KMS-11 (cell line): ENCODE measurements at regions not wholly inside any gene's neighbourhood (a gene's known extent, or its start where the extent isn't known, plus 50 kb on each side); places are given as distances from the start of the nearest gene placed in this dataset.

Source experiments
- H2AFZ ChIP-seq: fragments of 200-600 bp; sonication (generic); 2 replicates; pipeline ENCODE4 v1.6.1; 2016; ENCODE audit warnings: antibody characterized with exemption, mixed run types, low read depth
- H3K27ac ChIP-seq: fragments of 200-600 bp; sonication (generic); 2 replicates; pipeline ENCODE4 v1.6.1; 2016; ENCODE audit warnings: mild to moderate bottlenecking, mixed run types
- H3K27me3 ChIP-seq: fragments of 200-600 bp; sonication (generic); 2 replicates; pipeline ENCODE4 v1.6.1; 2017; ENCODE audit warnings: mild to moderate bottlenecking, low read depth, mixed run types, moderate library complexity; ENCODE audit not compliant: insufficient read depth
- H3K36me3 ChIP-seq: fragments of 200-600 bp; sonication (generic); 2 replicates; pipeline ENCODE4 v1.6.1; 2017; ENCODE audit warnings: mild to moderate bottlenecking, mixed run types; ENCODE audit not compliant: insufficient read depth
- H3K4me1 ChIP-seq: fragments of 200-600 bp; sonication (generic); 2 replicates; pipeline ENCODE4 v1.6.1; 2016; ENCODE audit warnings: mild to moderate bottlenecking, low read depth, mixed run types; ENCODE audit not compliant: poor library complexity, severe bottlenecking
- H3K4me2 ChIP-seq: fragments of 200-600 bp; sonication (generic); 2 replicates; pipeline ENCODE4 v1.7.0; 2016; ENCODE audit warnings: mild to moderate bottlenecking, mixed run types
- H3K4me3 ChIP-seq: fragments of 200-600 bp; sonication (generic); IDR thresholded peaks from 2 replicates; pipeline ENCODE4 v1.6.1; 2017; ENCODE audit warnings: low read depth, low read length, mixed read lengths; ENCODE audit not compliant: insufficient read depth
- H3K79me2 ChIP-seq: fragments of 200-600 bp; sonication (generic); 2 replicates; pipeline ENCODE4 v1.6.1; 2016; ENCODE audit warnings: low read depth, mixed run types; ENCODE audit not compliant: insufficient read depth
- H3K9ac ChIP-seq: fragments of 200-600 bp; sonication (generic); 2 replicates; pipeline ENCODE4 v1.6.1; 2016; ENCODE audit warnings: mild to moderate bottlenecking, mixed run types
- H4K20me1 ChIP-seq: fragments of 200-600 bp; sonication (generic); 2 replicates; pipeline ENCODE4 v1.6.1; 2016; ENCODE audit warnings: mild to moderate bottlenecking, mixed run types; ENCODE audit not compliant: insufficient read depth
- TF ChIP-seq, protein P1 (sequence below): fragments of 200-600 bp; sonication (generic); conservative IDR thresholded peaks from 2 replicates; pipeline ENCODE4 v1.6.1; 2017; ENCODE audit warnings: low read depth, mild to moderate bottlenecking, antibody characterized with exemption, low read length, moderate library complexity, mixed read lengths

DNA sequence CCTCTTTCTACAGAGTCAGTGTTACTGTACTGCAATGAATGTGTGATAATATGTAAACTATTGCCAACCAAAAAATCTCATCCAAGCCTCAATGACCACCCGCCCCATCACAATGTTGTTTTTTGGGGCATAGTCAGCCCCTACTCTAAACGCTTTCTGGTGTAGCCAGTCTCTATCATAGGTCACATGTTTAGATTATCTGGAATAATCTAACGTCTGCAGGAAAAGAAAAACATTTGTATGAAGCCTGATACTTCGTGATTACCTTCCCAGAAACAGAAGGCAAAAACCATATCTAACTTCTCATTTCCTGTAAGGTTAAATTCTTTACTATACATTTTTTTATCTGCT is 1331.8 kb upstream of the GBE1 start:
- H3K4me1 ChIP-seq: no peaks in the 10 kb centered on the region
- no peaks in the 10 kb centered on the region for H4K20me1 ChIP-seq
- H3K27ac ChIP-seq: no peak overlapping the region
- H2AFZ ChIP-seq: no peak overlapping the region
- no peak overlapping the region for H3K4me3 ChIP-seq
- no peaks in the 10 kb centered on the region for H3K79me2 ChIP-seq
- no peaks in the 10 kb centered on the region for H3K36me3 ChIP-seq
- H3K9ac ChIP-seq: no peak overlapping the region
- no peaks in the 10 kb centered on the region for H3K27me3 ChIP-seq
- TF ChIP-seq, protein P1, sequence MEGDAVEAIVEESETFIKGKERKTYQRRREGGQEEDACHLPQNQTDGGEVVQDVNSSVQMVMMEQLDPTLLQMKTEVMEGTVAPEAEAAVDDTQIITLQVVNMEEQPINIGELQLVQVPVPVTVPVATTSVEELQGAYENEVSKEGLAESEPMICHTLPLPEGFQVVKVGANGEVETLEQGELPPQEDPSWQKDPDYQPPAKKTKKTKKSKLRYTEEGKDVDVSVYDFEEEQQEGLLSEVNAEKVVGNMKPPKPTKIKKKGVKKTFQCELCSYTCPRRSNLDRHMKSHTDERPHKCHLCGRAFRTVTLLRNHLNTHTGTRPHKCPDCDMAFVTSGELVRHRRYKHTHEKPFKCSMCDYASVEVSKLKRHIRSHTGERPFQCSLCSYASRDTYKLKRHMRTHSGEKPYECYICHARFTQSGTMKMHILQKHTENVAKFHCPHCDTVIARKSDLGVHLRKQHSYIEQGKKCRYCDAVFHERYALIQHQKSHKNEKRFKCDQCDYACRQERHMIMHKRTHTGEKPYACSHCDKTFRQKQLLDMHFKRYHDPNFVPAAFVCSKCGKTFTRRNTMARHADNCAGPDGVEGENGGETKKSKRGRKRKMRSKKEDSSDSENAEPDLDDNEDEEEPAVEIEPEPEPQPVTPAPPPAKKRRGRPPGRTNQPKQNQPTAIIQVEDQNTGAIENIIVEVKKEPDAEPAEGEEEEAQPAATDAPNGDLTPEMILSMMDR: no peak
- no peak overlapping the region for H3K4me2 ChIP-seq

DNA sequence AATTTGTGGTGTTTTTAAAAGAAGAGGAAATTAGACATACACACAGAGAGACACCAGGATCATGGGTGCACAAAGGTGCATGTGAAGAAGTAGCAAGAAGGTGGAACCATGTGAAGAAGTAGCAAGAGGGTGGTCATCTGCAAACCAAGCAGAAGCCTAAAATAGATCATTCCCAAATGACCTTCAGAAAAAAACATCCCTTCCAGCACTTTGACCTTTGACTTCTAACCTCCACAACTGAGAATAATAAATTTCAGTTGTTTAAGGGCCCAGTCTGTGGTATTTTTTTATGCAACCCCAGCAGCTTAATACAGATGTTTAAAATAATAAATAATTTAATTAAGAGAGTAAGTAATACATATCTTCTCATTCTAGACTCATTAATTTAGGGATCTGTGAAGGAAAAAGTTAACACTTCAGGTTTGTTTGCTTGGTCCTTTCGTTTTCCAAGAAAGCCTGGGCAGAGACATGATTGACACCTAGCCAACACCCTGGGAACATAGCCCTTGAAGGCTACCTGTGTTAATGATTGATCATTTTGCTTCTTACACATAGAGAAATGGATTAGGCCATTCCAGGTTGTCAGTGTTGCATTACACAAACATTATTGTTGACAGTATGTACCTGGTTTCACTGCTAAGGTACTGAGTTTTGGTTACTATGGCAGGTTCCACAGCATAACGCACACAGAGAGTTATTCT is 1331.2 kb upstream of the GBE1 start:
- Histone ChIP-seq H3K27me3 (no peaks in the 10 kb centered on the region), H3K4me2 (no peak overlapping the region), H3K36me3 (no peaks in the 10 kb centered on the region), H3K9ac (no peak overlapping the region), H3K4me3 (no peak overlapping the region), H3K27ac (no peak overlapping the region), H4K20me1 (no peaks in the 10 kb centered on the region), H2AFZ (no peak overlapping the region), H3K79me2 (no peaks in the 10 kb centered on the region), H3K4me1 (no peaks in the 10 kb centered on the region)
- TF ChIP-seq, protein P1: no peak

DNA sequence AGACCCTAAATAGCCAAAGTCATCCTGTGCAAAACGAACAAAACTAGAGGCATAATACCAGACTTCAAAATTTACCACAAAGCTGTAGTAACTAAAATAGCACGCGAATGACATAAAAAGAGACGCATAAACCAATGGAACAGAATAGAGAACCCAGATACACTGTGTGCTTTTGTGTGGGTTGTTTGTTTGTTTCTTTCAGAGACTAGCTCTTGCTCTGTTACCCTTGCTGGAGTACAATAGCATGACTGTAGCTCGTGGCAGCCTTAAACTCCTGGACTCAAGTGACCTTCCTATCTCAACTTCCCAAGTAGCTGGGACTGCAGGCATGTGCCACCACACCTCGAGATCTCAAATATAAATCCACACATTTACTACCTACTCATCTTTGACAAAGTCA is 1314.6 kb upstream of the GBE1 start:
- Histone ChIP-seq H3K4me3 (no peak overlapping the region), H3K27ac (no peak overlapping the region), H3K4me2 (no peak overlapping the region), H3K27me3 (no peaks in the 10 kb centered on the region), H3K79me2 (no peaks in the 10 kb centered on the region), H3K9ac (no peak overlapping the region), H3K4me1 (no peaks in the 10 kb centered on the region), H3K36me3 (no peaks in the 10 kb centered on the region), H4K20me1 (no peaks in the 10 kb centered on the region), H2AFZ (no peak overlapping the region)
- TF ChIP-seq, protein P1: no peak

DNA sequence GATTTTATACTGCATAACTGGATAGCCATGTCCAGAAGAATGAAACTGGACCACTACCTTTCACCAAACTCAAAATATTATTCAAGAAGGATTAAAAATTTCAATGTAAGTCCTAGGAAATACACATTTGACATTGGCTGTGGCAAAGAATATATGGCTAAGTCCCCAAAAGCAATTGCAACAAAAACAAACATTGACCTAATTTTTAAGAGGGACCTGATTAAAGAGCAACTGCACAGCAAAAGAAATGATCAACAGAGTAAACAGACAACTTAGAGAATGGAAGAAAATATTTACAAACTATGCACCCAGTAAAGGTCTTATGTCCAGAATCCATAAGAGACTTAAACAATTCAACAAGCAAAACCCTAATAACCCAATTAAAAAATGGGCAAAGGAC is 1313.0 kb upstream of the GBE1 start:
- no peaks in the 10 kb centered on the region for H3K27me3 ChIP-seq
- TF ChIP-seq, protein P1: no peak
- no peak overlapping the region for H3K4me2 ChIP-seq
- no peak overlapping the region for H2AFZ ChIP-seq
- no peak overlapping the region for H3K9ac ChIP-seq
- H3K36me3 ChIP-seq: no peaks in the 10 kb centered on the region
- no peaks in the 10 kb centered on the region for H3K79me2 ChIP-seq
- no peaks in the 10 kb centered on the region for H3K4me1 ChIP-seq
- H3K27ac ChIP-seq: no peak overlapping the region
- no peaks in the 10 kb centered on the region for H4K20me1 ChIP-seq
- H3K4me3 ChIP-seq: no peak overlapping the region
